ENCODE measurements at regions not wholly inside any gene's neighbourhood (a gene's known extent, or its start where the extent isn't known, plus 50 kb on each side); places are given as distances from the start of the nearest gene placed in this dataset.

DNA sequence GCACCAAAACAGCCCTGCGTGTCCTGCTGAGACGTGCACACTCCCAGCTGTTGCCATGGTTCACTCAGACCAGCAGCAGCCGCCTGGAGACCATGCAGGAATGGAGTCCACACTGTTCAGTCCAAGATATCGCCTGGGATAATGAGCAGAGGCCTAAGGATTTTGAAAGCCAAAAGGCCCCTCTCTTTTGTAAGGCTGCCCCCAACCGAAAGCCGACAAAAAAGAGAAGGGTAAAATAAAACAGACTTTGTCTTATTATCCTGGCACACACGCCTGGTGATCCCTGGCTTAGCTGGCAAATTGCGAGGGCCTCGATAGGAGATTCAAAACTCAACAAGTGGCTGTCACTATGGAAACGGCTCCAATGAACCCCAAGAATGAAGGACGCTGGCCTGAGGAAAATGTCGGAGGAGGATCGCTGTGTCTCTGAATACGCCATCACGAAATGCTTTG lies 263.6 kb downstream of the SKIDA1 start:
- TF ChIP-seq, protein P1, sequence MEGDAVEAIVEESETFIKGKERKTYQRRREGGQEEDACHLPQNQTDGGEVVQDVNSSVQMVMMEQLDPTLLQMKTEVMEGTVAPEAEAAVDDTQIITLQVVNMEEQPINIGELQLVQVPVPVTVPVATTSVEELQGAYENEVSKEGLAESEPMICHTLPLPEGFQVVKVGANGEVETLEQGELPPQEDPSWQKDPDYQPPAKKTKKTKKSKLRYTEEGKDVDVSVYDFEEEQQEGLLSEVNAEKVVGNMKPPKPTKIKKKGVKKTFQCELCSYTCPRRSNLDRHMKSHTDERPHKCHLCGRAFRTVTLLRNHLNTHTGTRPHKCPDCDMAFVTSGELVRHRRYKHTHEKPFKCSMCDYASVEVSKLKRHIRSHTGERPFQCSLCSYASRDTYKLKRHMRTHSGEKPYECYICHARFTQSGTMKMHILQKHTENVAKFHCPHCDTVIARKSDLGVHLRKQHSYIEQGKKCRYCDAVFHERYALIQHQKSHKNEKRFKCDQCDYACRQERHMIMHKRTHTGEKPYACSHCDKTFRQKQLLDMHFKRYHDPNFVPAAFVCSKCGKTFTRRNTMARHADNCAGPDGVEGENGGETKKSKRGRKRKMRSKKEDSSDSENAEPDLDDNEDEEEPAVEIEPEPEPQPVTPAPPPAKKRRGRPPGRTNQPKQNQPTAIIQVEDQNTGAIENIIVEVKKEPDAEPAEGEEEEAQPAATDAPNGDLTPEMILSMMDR (IDR thresholded peaks at IDR 0.05; ENCODE audit: extremely low read depth, insufficient read depth, missing control alignments) = no peak
- in situ Hi-C loops (cut with MboI; ENCODE audit: low pct_unique_long_range_greater_than_20kb, low sequenced_read_pairs, unreplicated experiment) = loop anchor here (25.0 kb wide), 1 partner anchor 400 kb away; no protein-coding TSS in a partner anchor
- DNase-seq (ENCODE audit: low spot score) = no peak

DNA sequence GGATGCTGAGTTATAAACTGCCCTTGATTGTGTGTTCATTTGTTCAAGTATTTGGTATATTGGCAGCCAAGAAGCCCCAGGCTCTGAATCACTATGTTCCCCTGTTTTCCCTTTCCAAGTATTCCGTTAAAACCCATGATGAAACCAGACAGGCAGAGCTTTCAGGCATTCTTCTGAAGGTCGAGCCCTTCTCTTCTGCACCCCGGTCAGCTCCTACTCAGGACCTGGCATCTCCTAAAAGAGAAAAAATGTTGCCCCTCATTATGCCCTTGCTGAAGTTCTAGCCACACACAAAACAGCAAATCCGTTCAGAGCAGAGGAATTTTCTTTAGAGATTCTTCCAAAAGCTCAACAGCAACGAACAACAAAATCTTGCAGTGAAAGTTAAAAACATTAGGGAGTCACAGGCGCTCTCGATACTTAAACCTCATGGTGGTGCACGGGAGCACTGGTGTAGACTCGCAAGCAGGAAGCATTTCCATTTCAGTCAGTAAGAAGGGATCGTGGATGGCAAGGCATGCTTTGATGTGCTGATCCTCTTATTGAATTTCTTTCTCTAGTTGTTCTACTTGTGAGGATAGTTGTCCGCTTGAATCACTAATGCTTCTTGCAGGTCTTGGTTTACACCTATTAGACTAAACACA lies 264.9 kb downstream of the SKIDA1 start:
- TF ChIP-seq, protein P1 (IDR thresholded peaks at IDR 0.05; ENCODE audit: extremely low read depth, insufficient read depth, missing control alignments) = no peak
- no peak for DNase-seq (ENCODE audit: low spot score)
- in situ Hi-C loops (cut with MboI; ENCODE audit: low pct_unique_long_range_greater_than_20kb, low sequenced_read_pairs, unreplicated experiment) = loop anchor here (25.0 kb wide), 1 partner anchor 398 kb away; no protein-coding TSS in a partner anchor

DNA sequence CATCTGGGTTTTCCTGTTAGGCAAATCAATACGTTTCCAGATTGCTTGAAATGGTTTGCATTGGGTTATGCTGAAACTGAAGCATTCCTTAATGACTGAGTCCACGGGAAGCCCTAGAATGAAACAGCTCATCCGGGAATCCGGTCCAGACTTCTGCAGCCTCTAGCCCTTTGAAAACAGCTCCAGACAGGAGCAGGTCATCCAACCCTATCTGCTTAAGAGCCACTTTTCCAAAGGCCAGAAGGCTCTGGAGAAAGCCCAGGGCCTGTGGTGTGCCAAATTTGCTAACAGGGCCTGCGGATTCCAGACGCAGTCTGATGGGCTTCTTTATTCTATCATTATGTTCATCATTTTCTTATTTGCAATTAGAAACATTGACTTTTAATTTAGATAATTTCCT lies 265.4 kb downstream of the SKIDA1 start:
- in situ Hi-C loops (cut with MboI; ENCODE audit: low pct_unique_long_range_greater_than_20kb, low sequenced_read_pairs, unreplicated experiment) = loop anchor here (25.0 kb wide), 1 partner anchor 398 kb away; no protein-coding TSS in a partner anchor
- DNase-seq (ENCODE audit: low spot score) = no peak
- TF ChIP-seq, protein P1 (IDR thresholded peaks at IDR 0.05; ENCODE audit: extremely low read depth, insufficient read depth, missing control alignments) = no peak

DNA sequence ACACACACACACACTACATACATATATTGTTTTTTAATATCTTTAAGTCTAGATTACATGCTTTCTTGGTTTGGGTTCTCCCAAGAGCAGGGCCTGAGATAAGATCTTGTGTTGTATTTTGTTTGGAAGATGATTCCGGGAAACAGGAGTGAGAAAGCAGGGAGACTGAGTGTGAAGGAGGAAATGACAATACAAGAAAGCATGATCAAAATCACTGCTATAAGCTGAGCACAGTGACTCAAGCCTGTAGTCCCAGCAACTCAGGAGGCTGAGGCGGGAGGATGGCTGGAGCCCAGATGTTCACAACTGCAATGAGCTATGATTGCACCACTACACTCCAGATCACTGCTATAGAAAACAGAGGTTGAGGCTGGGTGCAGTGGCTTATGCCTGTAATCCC lies 267.6 kb downstream of the SKIDA1 start:
- DNase-seq (ENCODE audit: low spot score) = no peak
- in situ Hi-C loops (cut with MboI; ENCODE audit: low pct_unique_long_range_greater_than_20kb, low sequenced_read_pairs, unreplicated experiment) = loop anchor here (25.0 kb wide), 1 partner anchor 396 kb away; no protein-coding TSS in a partner anchor
- TF ChIP-seq, protein P1 (IDR thresholded peaks at IDR 0.05; ENCODE audit: extremely low read depth, insufficient read depth, missing control alignments) = no peak

DNA sequence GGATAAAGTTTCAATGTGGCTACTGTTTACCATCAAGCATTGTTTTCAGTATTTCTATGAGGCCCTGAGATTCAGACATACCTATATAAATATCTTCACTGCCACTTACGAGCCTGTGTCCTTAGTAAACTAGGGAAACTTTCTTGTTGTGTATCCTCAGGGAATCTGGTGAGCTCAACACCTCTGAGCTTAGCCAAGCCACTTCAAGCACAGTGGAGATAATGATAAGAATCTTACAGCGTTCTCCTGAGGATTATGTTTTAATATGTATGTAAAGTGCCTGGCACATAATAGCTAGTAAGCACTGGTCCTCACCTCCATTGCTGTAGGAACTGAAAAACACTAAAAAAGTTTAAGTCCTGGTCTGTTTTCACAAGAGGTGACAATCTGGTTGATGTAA lies 268.3 kb downstream of the SKIDA1 start:
- in situ Hi-C loops (cut with MboI; ENCODE audit: low pct_unique_long_range_greater_than_20kb, low sequenced_read_pairs, unreplicated experiment) = loop anchor here (25.0 kb wide), 1 partner anchor 395 kb away; no protein-coding TSS in a partner anchor
- TF ChIP-seq, protein P1 (IDR thresholded peaks at IDR 0.05; ENCODE audit: extremely low read depth, insufficient read depth, missing control alignments) = no peak
- no peak for DNase-seq (ENCODE audit: low spot score)

DNA sequence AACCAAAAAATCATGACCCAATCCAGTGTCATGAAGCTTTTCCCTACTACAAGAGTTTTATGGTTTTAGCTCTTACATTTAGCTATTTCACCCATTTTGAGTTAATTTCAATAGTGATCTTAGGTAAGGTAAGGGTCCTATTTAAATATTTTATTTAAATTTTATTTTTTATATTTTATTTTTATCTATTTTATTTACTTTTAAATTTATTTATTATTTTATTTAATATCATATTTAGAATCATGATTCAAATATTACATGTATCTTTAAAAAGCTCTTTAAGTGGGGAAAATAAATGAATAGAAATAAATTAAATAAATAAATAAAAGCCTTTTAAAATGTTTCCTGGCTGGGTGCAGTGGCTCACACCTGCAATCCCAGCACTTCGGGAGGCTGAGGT lies 276.0 kb downstream of the SKIDA1 start:
- DNase-seq (ENCODE audit: low spot score) = no peak
- TF ChIP-seq, protein P1 (IDR thresholded peaks at IDR 0.05; ENCODE audit: extremely low read depth, insufficient read depth, missing control alignments) = no peak
- in situ Hi-C loops (cut with MboI; ENCODE audit: low pct_unique_long_range_greater_than_20kb, low sequenced_read_pairs, unreplicated experiment) = no loop called here

All from GM13977 (cell line).